ENCODE measurements at regions not wholly inside any gene's neighbourhood (a gene's known extent, or its start where the extent isn't known, plus 50 kb on each side); places are given as distances from the start of the nearest gene placed in this dataset.

DNA sequence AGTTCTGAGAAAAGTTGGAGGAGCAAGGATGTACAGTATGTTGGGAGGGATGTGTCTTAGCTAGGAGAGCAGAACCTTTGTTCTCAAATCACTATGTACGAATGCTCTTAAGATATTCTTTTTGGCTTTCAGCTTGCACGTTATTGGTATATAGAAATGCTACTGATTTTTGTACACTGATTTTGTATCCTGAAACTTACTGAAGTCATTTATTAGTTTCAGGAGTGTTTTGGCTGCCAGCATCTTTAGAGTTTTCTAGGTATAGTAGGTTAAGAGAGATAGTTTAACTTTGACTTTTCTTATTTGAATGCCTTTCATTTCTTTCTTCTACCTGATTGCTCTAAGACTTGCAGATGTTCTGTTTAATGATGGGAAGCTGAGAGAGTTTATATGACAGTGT, 442.8 kb upstream of the FBXO33 start:
- TF ChIP-seq CTCF (IDR thresholded peaks at IDR 0.05) = no peak
- no peak for TF ChIP-seq POLR2AphosphoS5 (IDR thresholded peaks at IDR 0.05; ENCODE audit: insufficient read depth in 1 of 2, low read depth in 1 of 2)
- no peak for TF ChIP-seq POLR2A (IDR thresholded peaks at IDR 0.05)
